Activated T-cell treated with anti-CD3 and anti-CD28 coated beads, Interleukin-2, amount 50 U/mL, for 24 hours (primary cell): ENCODE measurements at regions not wholly inside any gene's neighbourhood (a gene's known extent, or its start where the extent isn't known, plus 50 kb on each side); places are given as distances from the start of the nearest gene placed in this dataset.
A peak's percentile ranks its signal among the peaks of the same experiment; 100 is the strongest.
"Not testable (repeated sequence)": the region's sequence is repeated elsewhere in the genome, so short reads cannot be mapped to it uniquely, and the experiment has no call there.

ENCODE experiments used
- DNase-seq: peaks from one replicate; pipeline ENCODE4 v3.0.0-alpha.2; 2020
- H3K27ac Mint-ChIP-seq: 2 replicates; pipeline ENCODE4 v1.8.0; 2020; ENCODE audit warnings: mild to moderate bottlenecking, mixed read lengths
- H3K27me3 Mint-ChIP-seq: 2 replicates; pipeline ENCODE4 v1.8.0; 2020; ENCODE audit warnings: mixed read lengths
- H3K36me3 Mint-ChIP-seq: 2 replicates; pipeline ENCODE4 v1.8.0; 2020; ENCODE audit warnings: low read depth, mixed read lengths
- H3K4me1 Mint-ChIP-seq: 2 replicates; pipeline ENCODE4 v1.8.0; 2020; ENCODE audit warnings: low read depth, mixed read lengths
- H3K4me3 Mint-ChIP-seq: 2 replicates; pipeline ENCODE4 v1.8.0; 2020; ENCODE audit warnings: mild to moderate bottlenecking, moderate library complexity, mixed read lengths
- H3K9me3 Mint-ChIP-seq: 2 replicates; pipeline ENCODE4 v1.8.0; 2020; ENCODE audit warnings: mixed read lengths

DNA sequence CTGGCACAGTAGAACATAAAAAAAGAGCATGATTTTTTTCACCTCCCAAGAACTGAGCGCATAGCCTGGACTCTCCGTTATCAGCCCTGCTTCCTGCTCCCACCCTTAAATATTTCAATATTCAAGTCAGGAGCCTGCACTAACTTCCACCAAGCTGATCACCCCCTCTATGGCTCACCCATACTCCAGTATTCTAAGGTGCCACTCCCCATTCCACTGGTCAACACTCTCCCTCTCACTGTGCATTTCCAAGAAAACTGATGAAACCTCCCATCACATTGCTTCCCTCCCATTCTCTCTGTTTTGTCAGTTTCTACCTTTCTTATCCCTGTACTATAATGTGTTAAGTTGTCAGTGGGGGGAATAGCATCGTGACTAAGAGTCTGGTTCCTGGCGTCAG is 95.0 kb upstream of the C7orf33 start:
- Mint-ChIP-seq H3K4me3 (no peak overlapping the region), H3K27me3 (peaks cover 29% of the 10 kb centered on the region), H3K36me3 (no peaks in the 10 kb centered on the region), H3K4me1 (peaks cover 3% of the 10 kb centered on the region), H3K9me3 (peaks cover 4% of the 10 kb centered on the region), H3K27ac (no peak overlapping the region)
- no peak for DNase-seq

DNA sequence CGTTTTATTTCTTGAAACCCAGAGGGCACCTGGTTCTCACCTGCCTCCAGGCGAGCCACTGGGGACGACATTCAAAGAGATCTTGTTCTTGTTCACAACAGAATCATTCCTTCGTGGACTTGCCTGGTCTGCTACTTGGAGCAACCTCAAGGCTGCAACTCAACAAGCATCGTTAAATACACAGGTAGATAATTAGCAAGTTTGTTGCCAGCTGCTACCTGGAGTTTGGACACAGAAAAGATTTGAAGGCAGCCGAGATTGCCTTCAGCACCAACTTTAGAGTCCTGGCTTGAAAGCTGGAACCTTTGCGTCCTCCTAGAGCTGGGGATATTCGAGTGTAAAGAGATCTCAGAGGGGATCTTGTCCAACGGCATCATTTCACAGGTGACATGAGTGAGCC is 89.6 kb upstream of the C7orf33 start:
- Mint-ChIP-seq H3K36me3 (no peaks in the 10 kb centered on the region), H3K27ac (no peak overlapping the region), H3K4me1 (peaks cover 19% of the 10 kb centered on the region), H3K9me3 (no peaks in the 10 kb centered on the region), H3K27me3 (peaks cover 21% of the 10 kb centered on the region), H3K4me3 (no peak overlapping the region)
- no peak for DNase-seq

DNA sequence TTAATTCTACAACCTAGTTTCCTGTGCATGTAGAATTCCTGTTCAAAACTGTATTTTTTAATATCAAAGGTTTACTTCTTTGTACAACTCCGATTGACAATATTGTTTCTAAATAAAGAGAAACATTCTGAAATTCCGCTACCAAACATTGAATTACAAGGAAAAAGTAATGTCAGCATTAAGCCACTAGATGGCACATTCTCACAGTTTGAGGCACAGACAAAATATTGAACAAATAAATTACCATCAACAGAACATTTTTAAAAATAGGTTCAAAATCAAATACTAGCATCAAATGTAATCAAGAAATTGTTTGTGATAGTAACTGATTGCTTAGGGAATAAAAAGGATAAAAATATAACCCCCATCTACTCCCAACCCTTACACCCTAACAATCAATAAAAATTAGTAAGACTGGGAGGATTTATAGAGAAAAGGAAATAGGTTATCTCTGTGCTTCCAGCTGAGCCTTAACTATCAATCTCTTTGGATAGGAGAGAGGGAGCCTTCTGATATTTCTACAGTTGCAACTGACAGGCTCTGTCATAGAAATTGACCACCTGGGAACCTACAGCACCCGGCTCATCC is 86.6 kb upstream of the C7orf33 start:
- H3K27ac Mint-ChIP-seq: no peak overlapping the region
- no peak overlapping the region for H3K4me3 Mint-ChIP-seq
- DNase-seq: no peak
- H3K36me3 Mint-ChIP-seq: no peaks in the 10 kb centered on the region
- H3K4me1 Mint-ChIP-seq: peaks cover 44% of the 10 kb centered on the region
- peaks cover 21% of the 10 kb centered on the region for H3K27me3 Mint-ChIP-seq
- no peaks in the 10 kb centered on the region for H3K9me3 Mint-ChIP-seq

DNA sequence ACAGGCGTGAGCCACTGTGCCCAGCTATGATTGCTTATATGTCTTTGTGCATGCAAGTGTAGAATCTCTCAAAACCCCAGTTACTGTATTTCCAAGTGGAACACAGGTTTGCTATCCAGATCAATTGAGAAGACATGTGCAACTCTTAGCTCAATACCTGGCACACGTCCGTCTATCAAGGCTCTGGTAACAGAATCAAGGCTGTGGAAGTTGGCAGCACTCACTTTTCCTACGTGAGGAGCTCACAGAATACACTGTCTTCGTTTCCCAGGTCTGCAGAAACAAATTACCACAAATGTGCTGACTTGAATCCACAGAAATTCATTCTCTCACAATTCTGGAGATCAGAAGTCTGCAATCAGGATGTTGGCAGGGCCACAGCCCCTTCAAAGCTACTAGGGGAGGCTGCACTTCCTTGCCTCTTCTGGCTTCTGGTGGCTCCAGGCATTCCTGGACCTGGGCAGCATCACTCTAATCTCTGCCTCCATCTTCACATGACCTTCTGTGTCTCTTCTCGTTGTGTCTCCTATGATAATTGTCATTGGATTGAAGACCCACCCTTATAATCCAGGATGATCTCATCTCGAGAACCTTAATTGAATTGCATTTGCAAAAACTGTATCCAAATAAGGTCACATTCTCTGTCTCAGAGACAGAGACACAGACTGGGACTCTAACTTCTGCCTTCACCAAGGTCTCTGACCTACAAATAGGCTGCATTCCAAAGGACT is 84.8 kb upstream of the C7orf33 start:
- Mint-ChIP-seq H3K36me3 (no peaks in the 10 kb centered on the region), H3K4me3 (no peak overlapping the region), H3K27ac (peak overlapping the region; percentile 50), H3K4me1 (peaks cover 41% of the 10 kb centered on the region), H3K27me3 (peaks cover 14% of the 10 kb centered on the region), H3K9me3 (no peaks in the 10 kb centered on the region)
- DNase-seq: no peak

DNA sequence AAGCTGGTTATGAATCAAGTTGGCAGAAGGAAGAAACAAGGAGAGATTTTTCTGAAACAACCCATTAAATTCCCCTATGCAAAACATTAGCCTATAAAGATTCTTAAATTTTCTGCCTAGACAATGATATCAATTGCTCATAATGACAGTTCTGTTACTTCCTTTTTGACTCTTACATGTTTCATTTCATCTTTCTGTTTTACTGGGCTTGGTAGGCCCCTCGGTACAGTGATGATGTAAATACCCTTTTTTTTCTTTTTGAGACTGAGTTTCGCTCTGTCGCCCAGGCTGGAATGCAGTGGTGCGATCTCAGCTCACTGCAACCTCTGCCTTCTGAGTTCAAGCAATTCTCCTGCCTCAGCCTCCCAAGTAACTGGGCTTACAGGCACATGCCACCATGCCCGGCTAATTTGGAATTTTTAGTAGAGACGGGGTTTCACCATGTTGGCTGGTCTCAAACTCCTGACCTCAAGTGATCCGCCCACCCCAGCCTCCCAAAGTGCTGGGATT is 83.4 kb upstream of the C7orf33 start:
- peak overlapping the region; percentile 90 for H3K27ac Mint-ChIP-seq
- H3K4me1 Mint-ChIP-seq: peaks cover 33% of the 10 kb centered on the region

DNA sequence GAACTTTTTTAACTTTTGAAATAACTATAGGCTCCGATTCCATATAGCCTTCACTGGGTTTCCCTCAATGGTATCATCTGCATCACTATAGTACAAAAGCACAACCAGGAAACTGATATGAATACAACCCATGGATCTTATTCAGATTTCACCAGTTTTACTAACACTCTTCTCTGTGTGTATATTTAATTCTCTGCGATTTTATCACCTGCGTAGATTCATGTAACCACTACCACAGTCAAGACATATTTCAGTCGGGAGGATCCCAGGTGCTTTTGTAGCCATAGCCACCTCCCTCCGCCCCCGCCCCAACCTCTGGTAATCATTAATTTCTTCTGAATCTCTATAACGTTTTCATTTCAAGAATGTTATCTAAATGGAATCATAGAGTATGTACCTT is 82.8 kb upstream of the C7orf33 start:
- H3K9me3 Mint-ChIP-seq: no peaks in the 10 kb centered on the region
- DNase-seq: no peak
- peak overlapping the region; percentile 90 for H3K27ac Mint-ChIP-seq
- H3K36me3 Mint-ChIP-seq: no peaks in the 10 kb centered on the region
- peak overlapping the region; percentile 31 for H3K4me3 Mint-ChIP-seq
- peaks cover 33% of the 10 kb centered on the region for H3K4me1 Mint-ChIP-seq
- H3K27me3 Mint-ChIP-seq: peaks cover 2% of the 10 kb centered on the region

More for the DNA sequence above, 83.4 kb upstream of the C7orf33 start:
- DNase-seq: peak; percentile 51
- H3K9me3 Mint-ChIP-seq, H3K36me3 Mint-ChIP-seq, H3K27me3 Mint-ChIP-seq: not testable (repeated sequence)
- peak overlapping the region; percentile 31 for H3K4me3 Mint-ChIP-seq

DNA sequence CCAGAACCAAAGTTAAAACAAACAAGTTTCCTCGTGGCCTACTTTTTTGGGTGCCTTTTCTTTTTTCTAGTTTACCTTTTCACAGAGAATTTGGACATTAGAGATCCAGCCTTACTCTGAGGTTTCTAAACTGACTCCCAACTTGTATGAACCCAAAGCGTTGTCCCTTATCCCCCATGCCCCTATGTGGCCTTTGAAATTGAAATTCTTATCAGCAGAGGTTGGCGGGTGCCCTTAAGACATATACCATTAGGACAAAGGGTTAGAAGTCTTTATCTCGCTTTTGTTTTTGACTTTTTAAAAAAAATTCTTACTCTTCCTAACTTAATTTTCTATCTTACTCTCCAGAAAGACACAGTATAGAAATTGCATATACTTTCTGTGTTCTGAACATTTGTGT is 76.3 kb upstream of the C7orf33 start:
- no peak overlapping the region for H3K4me3 Mint-ChIP-seq
- no peaks in the 10 kb centered on the region for H3K9me3 Mint-ChIP-seq
- H3K36me3 Mint-ChIP-seq: no peaks in the 10 kb centered on the region
- H3K27me3 Mint-ChIP-seq: peaks cover 12% of the 10 kb centered on the region
- no peak overlapping the region for H3K27ac Mint-ChIP-seq
- H3K4me1 Mint-ChIP-seq: peaks cover 5% of the 10 kb centered on the region
- DNase-seq: no peak

DNA sequence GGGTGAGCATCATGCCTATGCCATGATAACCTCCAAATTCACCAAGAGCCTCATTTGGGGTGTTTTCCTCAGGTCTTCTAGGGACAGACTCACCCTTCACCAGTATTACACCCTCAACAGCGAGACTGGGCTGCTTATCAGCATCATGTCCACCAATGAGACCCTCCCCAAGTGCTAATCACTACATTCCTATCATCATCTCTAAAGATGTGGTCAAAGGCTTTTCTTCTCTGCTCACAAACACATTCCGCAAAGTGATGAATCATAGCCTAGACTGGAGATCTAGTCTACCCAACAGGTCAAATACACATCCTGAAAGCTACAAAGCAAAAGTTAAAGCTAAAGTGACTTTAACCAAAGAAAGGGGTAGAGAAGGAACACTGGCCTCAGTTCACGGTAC is 75.3 kb upstream of the C7orf33 start:
- Mint-ChIP-seq H3K27me3 (peaks cover 19% of the 10 kb centered on the region), H3K4me1 (peaks cover 5% of the 10 kb centered on the region), H3K36me3 (no peaks in the 10 kb centered on the region), H3K9me3 (no peaks in the 10 kb centered on the region), H3K27ac (no peak overlapping the region), H3K4me3 (no peak overlapping the region)
- DNase-seq: no peak

DNA sequence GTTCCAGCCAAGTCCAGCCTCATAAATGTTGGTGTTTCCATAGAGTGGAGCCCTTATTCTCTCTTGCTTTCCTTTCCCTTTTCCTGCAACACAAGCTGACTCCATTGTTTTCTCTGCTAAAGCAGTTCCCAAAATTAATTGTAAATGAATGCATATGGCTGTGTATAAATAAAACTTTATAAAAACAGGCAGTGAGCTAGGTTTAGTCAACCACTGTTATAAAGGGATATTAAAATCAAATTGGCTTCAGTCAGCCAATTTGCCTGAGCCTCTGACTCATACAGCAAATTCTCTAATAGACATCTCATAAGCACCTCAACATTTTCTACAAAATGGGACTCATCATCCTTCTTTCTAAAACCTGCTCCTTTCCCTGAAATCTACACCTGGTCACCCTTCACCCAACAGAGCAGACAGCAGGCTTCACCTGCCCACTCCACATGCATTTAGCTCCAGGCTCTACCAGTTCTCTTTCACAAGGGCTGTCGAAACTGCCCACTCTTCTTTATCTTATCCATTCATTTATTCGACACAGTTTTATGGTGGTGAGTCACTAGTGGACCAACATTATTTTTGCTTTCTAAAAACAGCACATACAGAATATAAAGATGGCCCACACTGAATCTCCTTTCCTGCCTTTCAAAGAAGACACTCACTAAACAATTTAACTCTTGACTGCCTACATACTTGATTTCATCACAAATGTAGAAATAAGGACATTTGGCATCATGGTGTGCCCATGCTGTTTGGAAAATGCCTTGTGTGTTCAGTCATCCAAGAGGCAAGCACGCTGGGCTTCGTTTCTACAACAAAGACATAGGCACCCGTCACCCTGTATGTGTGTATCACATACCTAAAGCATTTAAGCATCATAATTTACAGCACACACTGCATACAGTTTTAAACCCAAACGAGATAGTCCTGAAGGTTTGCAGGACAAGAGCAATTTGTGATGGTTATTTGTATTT is 74.6 kb upstream of the C7orf33 start:
- Mint-ChIP-seq H3K27me3 (peaks cover 24% of the 10 kb centered on the region), H3K36me3 (no peaks in the 10 kb centered on the region), H3K9me3 (no peaks in the 10 kb centered on the region), H3K27ac (no peak overlapping the region), H3K4me1 (peaks cover 5% of the 10 kb centered on the region), H3K4me3 (no peak overlapping the region)
- DNase-seq: no peak

DNA sequence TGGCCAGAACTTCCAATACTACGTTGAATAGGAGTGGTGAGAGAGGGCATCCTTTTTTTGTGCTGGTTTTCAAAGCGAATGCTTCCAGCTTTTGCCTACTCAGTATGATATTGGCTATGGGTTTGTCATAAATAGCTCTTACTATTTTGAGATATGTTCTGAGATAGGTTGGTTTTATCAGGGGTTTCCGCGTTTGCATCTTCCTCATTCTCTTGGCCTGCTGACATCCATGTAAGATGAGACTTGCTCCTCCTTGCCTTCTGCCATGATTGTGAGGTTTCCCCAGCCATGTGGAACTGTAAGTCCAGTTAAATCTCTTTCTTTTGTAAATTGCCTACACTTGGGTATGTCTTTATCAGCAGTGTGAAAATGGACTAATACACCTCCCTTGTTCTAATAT is 71.2 kb upstream of the C7orf33 start:
- not testable (repeated sequence) for H3K9me3 Mint-ChIP-seq
- H3K27me3 Mint-ChIP-seq: peaks cover 49% of the 10 kb centered on the region

DNA sequence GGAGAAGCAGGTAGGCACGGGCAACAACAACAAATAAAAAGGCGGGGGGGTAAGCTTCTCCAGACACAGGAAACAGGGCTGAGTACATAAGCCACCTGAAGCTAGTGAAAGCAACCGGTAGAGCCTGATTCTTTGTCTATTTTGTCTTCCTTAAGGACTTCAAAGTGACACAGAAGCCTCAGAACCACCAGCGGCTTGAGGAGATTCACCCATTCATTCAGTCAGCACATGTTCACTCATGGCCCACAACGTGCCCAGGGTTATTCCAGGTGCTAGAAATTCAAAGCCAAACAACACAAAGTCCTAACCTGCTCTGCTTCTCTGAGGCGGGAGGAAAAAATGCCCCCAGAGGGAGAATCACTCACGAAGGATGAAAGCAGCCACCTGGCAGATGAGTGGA is 69.3 kb upstream of the C7orf33 start:
- DNase-seq: no peak
- no peak overlapping the region for H3K27ac Mint-ChIP-seq
- H3K9me3 Mint-ChIP-seq: no peaks in the 10 kb centered on the region
- no peak overlapping the region for H3K4me3 Mint-ChIP-seq
- H3K4me1 Mint-ChIP-seq: no peaks in the 10 kb centered on the region
- H3K27me3 Mint-ChIP-seq: peaks cover 62% of the 10 kb centered on the region
- H3K36me3 Mint-ChIP-seq: no peaks in the 10 kb centered on the region

More for the DNA sequence above, 71.2 kb upstream of the C7orf33 start:
- H3K4me1 Mint-ChIP-seq, H3K4me3 Mint-ChIP-seq, H3K27ac Mint-ChIP-seq, DNase-seq, H3K36me3 Mint-ChIP-seq: not testable (repeated sequence)

DNA sequence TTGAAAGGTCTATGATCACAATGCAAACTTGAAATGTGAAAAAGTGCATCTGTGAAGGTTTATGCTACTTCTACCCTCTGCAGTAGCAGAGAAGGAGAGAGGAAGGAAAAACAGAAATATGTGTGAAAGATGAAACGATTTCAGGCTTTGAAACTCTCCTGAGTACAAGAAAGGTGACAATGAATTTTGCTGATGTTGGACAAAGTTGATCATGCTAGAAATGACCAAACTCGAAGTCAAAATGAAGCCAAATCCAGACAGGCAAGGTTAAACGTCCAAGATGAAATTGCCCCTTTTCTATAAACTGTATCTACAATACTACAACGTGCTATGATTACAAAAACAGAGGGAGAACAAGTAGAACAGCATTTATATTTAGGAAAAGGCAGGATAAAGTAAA is 67.0 kb upstream of the C7orf33 start:
- no peaks in the 10 kb centered on the region for H3K36me3 Mint-ChIP-seq
- H3K4me1 Mint-ChIP-seq: peaks cover 5% of the 10 kb centered on the region
- no peak for DNase-seq
- no peak overlapping the region for H3K4me3 Mint-ChIP-seq
- H3K9me3 Mint-ChIP-seq: no peaks in the 10 kb centered on the region
- H3K27me3 Mint-ChIP-seq: peaks cover 75% of the 10 kb centered on the region
- no peak overlapping the region for H3K27ac Mint-ChIP-seq

DNA sequence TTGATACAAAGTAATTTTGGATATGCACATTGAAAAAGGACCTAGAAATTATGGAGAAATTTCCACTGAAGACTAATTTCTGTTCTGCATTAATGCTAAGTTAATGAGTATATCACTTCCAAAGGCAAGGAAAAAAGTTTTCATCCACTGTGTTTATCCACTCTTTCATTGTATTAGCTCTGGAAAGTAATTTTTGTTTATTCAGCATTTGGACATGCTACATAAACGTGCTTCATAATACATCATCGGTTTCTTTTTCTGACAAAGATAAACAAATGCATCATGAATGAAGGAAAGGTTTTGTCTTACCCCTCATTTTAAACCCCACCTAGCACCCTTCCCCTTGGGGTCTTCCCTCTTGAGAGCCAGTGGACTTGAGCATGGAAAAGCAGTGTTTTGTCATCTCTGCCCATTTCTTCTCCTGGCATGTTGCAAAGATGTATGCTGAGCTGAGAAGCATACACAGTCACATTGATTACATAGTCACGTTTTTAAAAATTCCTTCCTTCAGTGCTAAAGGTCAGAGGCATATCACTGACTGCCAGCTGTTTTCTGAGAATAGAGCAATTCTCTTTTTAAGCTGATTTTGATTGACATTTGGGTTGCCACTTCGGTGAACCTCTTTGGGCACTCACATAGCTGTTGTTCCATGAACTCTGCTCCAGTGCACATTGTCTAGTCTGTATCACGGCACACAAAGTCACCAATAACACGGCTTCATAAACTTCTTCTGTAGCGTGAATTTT is 65.9 kb upstream of the C7orf33 start:
- Mint-ChIP-seq H3K27me3 (peaks cover 73% of the 10 kb centered on the region), H3K4me3 (no peak overlapping the region), H3K27ac (no peak overlapping the region), H3K9me3 (no peaks in the 10 kb centered on the region), H3K4me1 (peaks cover 5% of the 10 kb centered on the region), H3K36me3 (no peaks in the 10 kb centered on the region)
- DNase-seq: no peak

DNA sequence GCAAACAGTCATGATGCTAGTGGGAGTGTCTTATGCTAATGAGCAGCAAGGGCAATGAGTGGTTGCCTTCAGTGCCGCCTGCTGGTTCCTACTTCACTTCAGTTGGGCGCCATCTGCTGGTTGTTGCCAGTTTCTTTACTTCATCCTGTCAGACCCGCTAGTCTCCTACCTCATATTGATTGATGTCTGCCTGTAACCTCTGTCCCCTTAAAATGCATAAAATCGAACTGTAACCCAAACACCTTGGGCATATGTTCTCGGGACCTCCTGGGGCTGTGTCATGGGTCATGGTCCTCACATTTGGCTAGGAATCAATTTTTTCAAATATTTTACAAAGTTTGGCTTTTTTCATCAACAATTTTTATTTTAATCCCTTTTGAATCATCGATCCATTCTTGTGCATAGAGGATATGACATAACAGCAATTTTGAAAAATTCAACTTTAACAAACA is 62.8 kb upstream of the C7orf33 start:
- DNase-seq: peak; percentile 83
- peaks cover 5% of the 10 kb centered on the region for H3K4me1 Mint-ChIP-seq
- H3K4me3 Mint-ChIP-seq: no peak overlapping the region
- no peaks in the 10 kb centered on the region for H3K9me3 Mint-ChIP-seq
- H3K27ac Mint-ChIP-seq: no peak overlapping the region
- peaks cover 70% of the 10 kb centered on the region for H3K27me3 Mint-ChIP-seq
- no peaks in the 10 kb centered on the region for H3K36me3 Mint-ChIP-seq
